B cell (primary cell): ENCODE measurements at regions not wholly inside any gene's neighbourhood (a gene's known extent, or its start where the extent isn't known, plus 50 kb on each side); places are given as distances from the start of the nearest gene placed in this dataset.
"Not testable (repeated sequence)": the region's sequence is repeated elsewhere in the genome, so short reads cannot be mapped to it uniquely, and the experiment has no call there.

Source experiments
- ATAC-seq: fragments of 200-7000 bp; cut with Tn5 transposase; one replicate; pipeline ENCODE4 v1.10.0; 2021; ENCODE audit warnings: low read depth, mild to moderate bottlenecking, moderate number of reproducible peaks, moderate library complexity
- CTCF ChIA-PET: fragments of 350-600 bp; sonication (Branson Sonifier 250); formaldehyde crosslinking; loops from one replicate; lab custom pipeline; 2021; ENCODE audit warnings: antibody characterized with exemption, inconsistent platforms; lab: Charles Lee
- POLR2A ChIA-PET: fragments of 350-600 bp; sonication (Branson Sonifier 250); formaldehyde crosslinking; loops from one replicate; lab custom pipeline; 2021; ENCODE audit warnings: antibody characterized with exemption; lab: Charles Lee
- DNase-seq: peaks from one replicate; pipeline ENCODE4 v3.0.0; 2013
- H2AFZ ChIP-seq: 2 replicates; pipeline ENCODE4 v1.6.1; 2012; ENCODE audit warnings: mild to moderate bottlenecking, low read depth, low read length; ENCODE audit not compliant: insufficient read depth, poor library complexity, severe bottlenecking
- H3K27ac ChIP-seq, 2 donors: 1 replicate in 1 of 2; 2 replicates in 1 of 2; pipeline ENCODE4 v1.5.1; 2012 to 2013; ENCODE audit warnings: low read length in 2 of 2, mild to moderate bottlenecking in 2 of 2, moderate library complexity in 1 of 2
- H3K27me3 ChIP-seq, 4 experiments: fragments of 200-600 bp in 1 of 4; sonication (generic) in 1 of 4; replicated peaks in 1 of 4; 1 replicate in 2 of 4; 2 replicates in 2 of 4; pipeline versions ENCODE4 v1.6.1 to v1.7.0; 2013 to 2016; ENCODE audit warnings: low read length in 3 of 4, mild to moderate bottlenecking in 2 of 4, mixed read lengths in 1 of 4, moderate library complexity in 1 of 4; ENCODE audit not compliant: insufficient read depth in 4 of 4, control insufficient read depth in 3 of 4; ENCODE audit errors: control extremely low read depth in 1 of 4
- H3K36me3 ChIP-seq, 2 experiments: replicated peaks in 1 of 2; 1 replicate in 1 of 2; 2 replicates in 1 of 2; pipeline versions ENCODE4 v1.6.1 to v1.7.1; 2013; ENCODE audit warnings: low read length in 1 of 2; ENCODE audit not compliant: insufficient read depth in 2 of 2, control insufficient read depth in 1 of 2; ENCODE audit errors: control extremely low read depth in 1 of 2, extremely low read depth in 1 of 2
- H3K4me1 ChIP-seq, 2 donors: fragments of 200-600 bp in 1 of 2; sonication (generic) in 1 of 2; 1 replicate in 1 of 2; 2 replicates in 1 of 2; pipeline versions ENCODE4 v1.5.1 to v1.6.1; 2013 to 2017; ENCODE audit warnings: low read length in 2 of 2; ENCODE audit not compliant: control insufficient read depth in 2 of 2, insufficient read depth in 2 of 2
- H3K4me2 ChIP-seq: replicated peaks from 2 replicates; pipeline ENCODE3; 2012; ENCODE audit warnings: mild to moderate bottlenecking, low read depth, low read length; ENCODE audit not compliant: poor library complexity, severe bottlenecking
- H3K4me3 ChIP-seq, 5 experiments: fragments of 200-600 bp in 1 of 5; sonication (generic) in 1 of 5; 1 replicate in 3 of 5; 2 replicates in 2 of 5; pipeline versions ENCODE4 v1.5.1 to v1.7.0; 2011 to 2016; ENCODE audit warnings: low read length in 4 of 5, mild to moderate bottlenecking in 4 of 5, low read depth in 2 of 5, control low read depth in 1 of 5, moderate library complexity in 1 of 5; ENCODE audit not compliant: insufficient read depth in 1 of 5; ENCODE audit errors: control extremely low read depth in 1 of 5, extremely low read depth in 1 of 5
- H3K79me2 ChIP-seq: fragments of 200-600 bp; sonication (generic); one replicate; pipeline ENCODE4 v1.6.0; 2016; ENCODE audit warnings: low read length; ENCODE audit not compliant: control insufficient read depth, insufficient read depth
- H3K9ac ChIP-seq: fragments of 200-600 bp; sonication (generic); 2 replicates; pipeline ENCODE4 v1.6.1; 2017; ENCODE audit warnings: mild to moderate bottlenecking, low read length, moderate library complexity
- H3K9me3 ChIP-seq, 3 donors: one replicate each; pipeline versions ENCODE4 v1.6.1 to v1.7.1; 2013; ENCODE audit warnings: low read length in 2 of 3; ENCODE audit not compliant: control insufficient read depth in 2 of 3, insufficient read depth in 1 of 3; ENCODE audit errors: control extremely low read depth in 1 of 3
- H4K20me1 ChIP-seq: 2 replicates; pipeline ENCODE4 v1.6.0; 2012; ENCODE audit warnings: mild to moderate bottlenecking, low read length; ENCODE audit not compliant: insufficient read depth, control insufficient read depth, poor library complexity, severe bottlenecking
- H3K27ac Mint-ChIP-seq: one replicate; pipeline ENCODE4 v1.8.0; 2021; ENCODE audit warnings: mixed read lengths
- H3K27me3 Mint-ChIP-seq: one replicate; pipeline ENCODE4 v1.8.0; 2021; ENCODE audit warnings: mixed read lengths
- H3K4me1 Mint-ChIP-seq: one replicate; pipeline ENCODE4 v1.8.0; 2021; ENCODE audit warnings: mixed read lengths
- H3K4me3 Mint-ChIP-seq: one replicate; pipeline ENCODE4 v1.8.0; 2021; ENCODE audit warnings: mixed read lengths
- H3K9me3 Mint-ChIP-seq: one replicate; pipeline ENCODE4 v1.8.0; 2022; ENCODE audit warnings: mixed read lengths; ENCODE audit not compliant: insufficient read depth
- WGBS: methylation state at CpG from one replicate; pipeline ENCODE4 v1.1.5; 2013; ENCODE audit warnings: missing lambda C conversion rate; ENCODE audit not compliant: insufficient coverage; 5-methylcytosine and 5-hydroxymethylcytosine counted together
- intact Hi-C: fragments of 100-400 bp; cut with micrococcal nuclease; formaldehyde crosslinking; loops from one replicate; pipeline ENCODE4 v1.10.0; 2022

- H4K20me1 ChIP-seq, H3K9me3 ChIP-seq, intact Hi-C loops, POLR2A ChIA-PET, H2AFZ ChIP-seq, H3K9ac ChIP-seq, H3K79me2 ChIP-seq, H3K4me3 ChIP-seq, H3K27me3 ChIP-seq, DNase-seq, H3K9me3 Mint-ChIP-seq, H3K36me3 ChIP-seq, H3K4me3 Mint-ChIP-seq, H3K4me1 ChIP-seq, H3K27ac ChIP-seq, H3K27me3 Mint-ChIP-seq, H3K4me2 ChIP-seq, ATAC-seq, H3K27ac Mint-ChIP-seq, H3K4me1 Mint-ChIP-seq, CTCF ChIA-PET: not testable (repeated sequence)
- WGBS, result 72% methylated on average over 3 of the region's 5 CpGs
These were observed 139.5 kb downstream of the RALA start for GRCh38 chr7:39762881-39763280.

- H3K36me3 ChIP-seq, DNase-seq, POLR2A ChIA-PET, H3K4me1 ChIP-seq, H4K20me1 ChIP-seq, H3K9ac ChIP-seq, H3K4me3 Mint-ChIP-seq, H3K27me3 Mint-ChIP-seq, H3K27ac ChIP-seq, H3K9me3 Mint-ChIP-seq, H3K27me3 ChIP-seq, H2AFZ ChIP-seq, H3K9me3 ChIP-seq, H3K4me2 ChIP-seq, ATAC-seq, intact Hi-C loops, H3K4me1 Mint-ChIP-seq, H3K27ac Mint-ChIP-seq, H3K4me3 ChIP-seq, H3K79me2 ChIP-seq: not testable (repeated sequence)
- CTCF ChIA-PET, result interaction anchor here (1.2 kb wide), 1 partner anchor 19 kb away, joined by 4 read pairs; no protein-coding TSS in a partner anchor
- 92% methylated on average over 2 of the region's 4 CpGs for WGBS
These were observed 142.5 kb downstream of the RALA start for GRCh38 chr7:39765833-39766232.

- WGBS, result no CpG with 5 or more reads among the region's 4 CpGs
- ATAC-seq, H3K9me3 ChIP-seq, intact Hi-C loops, POLR2A ChIA-PET, H3K4me3 ChIP-seq, H3K27me3 Mint-ChIP-seq, H4K20me1 ChIP-seq, H3K4me2 ChIP-seq, CTCF ChIA-PET, H3K27ac ChIP-seq, H3K27me3 ChIP-seq, H3K4me1 ChIP-seq, H2AFZ ChIP-seq, H3K27ac Mint-ChIP-seq, H3K9ac ChIP-seq, DNase-seq, H3K9me3 Mint-ChIP-seq, H3K79me2 ChIP-seq, H3K4me1 Mint-ChIP-seq, H3K4me3 Mint-ChIP-seq: not testable (repeated sequence)
- H3K36me3 ChIP-seq, result peaks cover 0 to 18% of the 10 kb centered on the region in 2 experiments
These were observed 145.1 kb downstream of the RALA start for GRCh38 chr7:39768439-39768838.

DNA sequence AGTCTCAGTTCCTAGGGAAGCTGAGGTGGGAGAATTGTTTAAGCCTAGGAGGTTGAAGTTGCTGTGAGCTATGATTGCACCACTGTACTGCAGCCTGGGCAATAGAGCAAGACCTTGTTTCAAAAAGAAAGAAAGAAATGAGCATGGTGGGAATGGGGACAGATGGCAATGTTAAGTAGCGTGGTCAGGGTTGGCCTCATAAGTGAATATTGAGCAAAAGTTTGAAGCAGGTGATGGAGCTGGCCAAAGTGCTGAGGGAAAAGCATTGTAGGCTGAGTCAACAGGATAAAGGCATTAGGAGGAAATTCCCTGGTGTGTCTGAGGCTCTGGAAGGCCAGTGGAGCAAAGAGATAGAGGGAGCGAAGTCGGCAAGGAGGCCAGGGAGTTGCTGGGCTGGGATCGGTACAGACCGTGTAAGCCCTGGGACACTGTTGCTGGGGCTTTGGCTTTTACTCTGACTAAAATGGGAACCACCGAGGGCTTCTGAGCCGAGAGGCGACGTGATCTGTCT, 151.0 kb downstream of the RALA start:
- ATAC-seq, H3K4me1 Mint-ChIP-seq, H3K27ac ChIP-seq, H3K4me1 ChIP-seq, H3K9me3 ChIP-seq, POLR2A ChIA-PET, H3K79me2 ChIP-seq, H3K4me3 ChIP-seq, intact Hi-C loops, H3K9ac ChIP-seq, H4K20me1 ChIP-seq, H3K9me3 Mint-ChIP-seq, H3K27me3 Mint-ChIP-seq, CTCF ChIA-PET, H2AFZ ChIP-seq, H3K27ac Mint-ChIP-seq, H3K27me3 ChIP-seq, H3K4me3 Mint-ChIP-seq, DNase-seq, H3K4me2 ChIP-seq: not testable (repeated sequence)
- H3K36me3 ChIP-seq, result peaks cover 0 to 16% of the 10 kb centered on the region in 2 experiments
- 79% methylated on average over 9 of the region's 9 CpGs for WGBS
